ENCODE measurements at regions not wholly inside any gene's neighbourhood (a gene's known extent, or its start where the extent isn't known, plus 50 kb on each side); places are given as distances from the start of the nearest gene placed in this dataset.

GRCh38 chr18:46387441-46388131 is 269.4 kb downstream of the LOXHD1 start:
- DNase-seq = no peak

DNA sequence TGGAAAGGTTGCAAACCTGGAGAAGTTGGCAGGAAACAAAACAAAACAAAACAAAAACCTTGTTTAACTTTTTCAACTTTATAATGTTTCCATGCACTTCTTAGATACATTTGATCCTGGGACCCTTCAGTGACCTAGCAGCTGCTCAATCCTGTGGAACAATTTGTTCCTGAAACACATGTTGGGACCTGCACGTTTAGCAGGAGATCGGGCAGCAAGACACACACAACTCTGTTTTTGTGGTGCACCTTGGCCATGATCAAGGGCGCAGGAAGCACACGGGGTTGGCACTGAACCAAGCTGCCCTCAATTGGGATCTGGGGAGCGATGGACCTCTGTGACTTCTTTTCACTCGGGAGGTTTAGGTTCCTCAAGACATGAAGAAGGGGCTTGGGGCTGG is 268.7 kb downstream of the LOXHD1 start:
- no peak for DNase-seq

DNA sequence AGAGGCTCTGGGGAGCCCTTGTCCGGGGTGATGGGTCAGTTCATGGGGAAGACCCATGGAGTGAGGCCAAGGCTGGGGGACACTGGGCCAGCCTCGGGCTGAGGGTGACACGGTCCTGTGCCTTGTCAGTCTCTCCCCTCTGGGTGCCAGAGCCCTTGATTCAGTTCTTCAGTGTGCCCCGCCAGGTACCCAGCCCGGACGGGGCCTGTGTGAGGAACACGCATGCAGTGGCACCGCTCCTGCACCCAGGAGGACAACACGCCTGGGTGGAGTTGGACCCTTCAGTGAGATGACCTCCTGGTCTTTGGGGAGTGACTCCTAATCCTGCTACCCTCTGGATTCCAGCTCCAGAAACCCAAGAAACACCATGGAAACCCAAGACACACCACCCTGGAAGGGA is 264.4 kb downstream of the LOXHD1 start:
- DNase-seq = no peak

DNA sequence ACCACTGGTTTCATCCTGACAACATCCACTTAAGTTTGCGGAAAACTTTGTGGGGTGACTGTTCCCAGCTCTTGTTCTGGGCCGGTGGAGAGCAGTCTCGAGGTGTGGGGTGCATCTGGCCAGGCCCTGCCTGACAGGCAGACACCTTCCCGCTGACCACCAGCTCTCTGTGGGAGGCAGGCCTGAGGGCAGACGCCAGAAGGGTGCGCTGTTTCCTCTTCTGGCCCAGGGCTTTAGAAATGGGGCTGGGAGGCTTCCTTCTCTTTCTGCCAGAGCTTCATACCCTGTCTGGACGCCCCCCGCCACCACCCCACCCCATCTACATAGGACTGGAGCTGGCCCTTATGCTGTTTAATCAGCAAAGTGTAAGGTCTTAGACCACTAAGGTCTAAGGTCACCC is 263.8 kb downstream of the LOXHD1 start:
- no peak for DNase-seq

- DNase-seq = no peak
Observed at GRCh38 chr18:46393961-46394360, 263.1 kb downstream of the LOXHD1 start.

DNA sequence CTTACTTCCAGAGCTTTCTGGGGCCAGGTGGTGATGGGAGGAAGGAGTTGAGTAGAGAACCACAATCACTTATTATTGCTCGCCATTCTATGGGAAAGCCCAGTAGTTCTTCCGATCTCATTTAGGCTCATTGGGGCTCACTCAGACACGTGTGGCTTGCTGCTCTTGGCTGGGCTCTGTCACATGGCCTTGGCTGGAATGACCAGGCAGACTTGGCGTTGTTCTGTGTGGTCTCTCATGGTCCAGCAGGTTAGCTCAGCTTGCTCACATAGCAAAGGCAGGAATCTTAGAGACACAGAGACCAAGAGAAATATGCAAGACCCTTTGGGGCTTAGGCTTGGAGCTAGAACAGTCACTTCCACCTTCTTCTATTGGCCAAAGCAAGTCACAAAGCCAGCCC is 261.2 kb downstream of the LOXHD1 start:
- DNase-seq = no peak

- no peak for DNase-seq
Observed at GRCh38 chr18:46397174-46397573, 259.8 kb downstream of the LOXHD1 start.

- DNase-seq = no peak
Observed at GRCh38 chr18:46398005-46398404, 259.0 kb downstream of the LOXHD1 start.

GRCh38 chr18:46398625-46399024 is 258.4 kb downstream of the LOXHD1 start:
- no peak for DNase-seq

GRCh38 chr18:46399303-46399702 is 257.7 kb downstream of the LOXHD1 start:
- no peak for DNase-seq

- DNase-seq = no peak
Observed at GRCh38 chr18:46400449-46400848, 256.6 kb downstream of the LOXHD1 start.

GRCh38 chr18:46401486-46402070 is 255.4 kb downstream of the LOXHD1 start:
- DNase-seq = no peak

DNA sequence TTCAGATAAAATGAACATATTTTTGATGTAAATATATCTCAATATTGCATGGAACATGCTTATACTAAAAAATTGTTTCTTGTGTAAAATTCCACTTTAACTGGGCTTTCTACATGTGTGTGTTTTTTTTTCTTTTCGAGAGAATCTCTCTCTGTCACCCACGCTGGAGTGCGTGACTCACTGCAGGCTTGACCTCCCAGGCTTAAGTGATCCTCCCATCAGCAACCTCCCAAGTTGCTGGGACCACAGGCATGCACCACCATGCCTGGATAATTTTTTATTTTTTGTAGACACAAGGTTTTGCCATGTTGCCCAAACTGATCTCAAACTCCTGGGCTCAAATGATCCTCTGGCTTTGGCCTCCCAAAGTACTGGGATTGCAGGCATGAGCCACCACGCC is 254.6 kb downstream of the LOXHD1 start:
- DNase-seq = no peak

DNA sequence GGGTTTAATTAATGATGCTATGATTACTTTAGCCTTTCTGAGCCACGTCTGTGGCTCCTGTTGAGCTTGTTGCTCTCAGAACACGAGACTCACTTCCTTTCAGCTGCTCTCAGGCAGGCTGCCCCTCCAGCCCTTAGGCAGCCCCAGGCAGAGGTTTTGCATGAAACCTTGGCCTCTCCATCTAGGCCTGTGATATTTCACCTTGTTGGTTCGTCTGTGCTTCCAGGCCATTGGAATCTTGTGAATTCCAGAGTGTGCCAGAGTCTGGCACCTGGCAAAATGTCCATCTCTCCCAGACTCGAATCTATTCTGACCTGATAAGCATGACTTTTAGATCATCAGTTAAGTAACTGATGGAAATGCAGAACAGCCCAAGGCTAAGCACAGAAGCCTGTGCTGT is 254.1 kb downstream of the LOXHD1 start:
- DNase-seq = no peak

DNA sequence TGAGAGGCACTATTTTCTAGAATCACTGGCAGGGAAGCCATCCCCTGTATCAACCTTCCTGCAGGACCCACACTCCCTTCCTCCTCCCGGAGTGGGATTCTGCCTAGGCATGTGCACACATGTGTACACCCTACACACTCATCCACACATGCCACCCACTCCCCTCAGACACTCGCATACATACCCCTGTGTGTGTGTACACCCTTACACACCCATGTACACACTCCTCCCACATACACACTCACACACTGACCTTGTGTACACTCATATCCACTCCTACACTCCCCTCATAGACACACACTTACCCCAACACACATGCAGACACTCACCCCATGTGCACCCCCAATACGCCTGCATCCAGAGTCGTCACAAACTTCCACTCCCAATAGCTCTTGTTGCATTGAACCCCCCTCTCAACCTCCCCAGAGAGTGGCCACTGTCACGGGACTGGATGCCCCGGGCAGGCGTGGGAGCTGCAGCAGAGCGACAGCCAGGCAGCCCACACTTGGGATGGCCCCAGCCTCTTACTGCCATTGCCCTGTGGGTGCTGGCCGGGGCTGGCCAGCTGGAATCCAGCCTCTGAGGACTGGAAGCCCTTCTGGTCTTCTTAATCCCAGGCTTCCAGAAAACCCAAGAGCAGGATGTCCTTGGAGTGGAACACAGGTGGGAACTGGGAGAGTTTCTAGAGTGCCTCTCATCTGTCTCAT is 251.0 kb downstream of the LOXHD1 start:
- DNase-seq = no peak

GRCh38 chr18:46406539-46406932 is 250.5 kb downstream of the LOXHD1 start:
- no peak for DNase-seq

GRCh38 chr18:46407486-46408166 is 249.4 kb downstream of the LOXHD1 start:
- no peak for DNase-seq

GRCh38 chr18:46408334-46408987 is 248.6 kb downstream of the LOXHD1 start:
- DNase-seq = no peak

GRCh38 chr18:46411191-46411828 is 245.7 kb downstream of the LOXHD1 start:
- no peak for DNase-seq

- DNase-seq = no peak
Observed at GRCh38 chr18:46411867-46412690, 244.9 kb downstream of the LOXHD1 start.

GRCh38 chr18:46412916-46413315 is 244.1 kb downstream of the LOXHD1 start:
- no peak for DNase-seq

GRCh38 chr18:46413684-46414083 is 243.3 kb downstream of the LOXHD1 start:
- no peak for DNase-seq
